Neural cell (in vitro differentiated cells): ENCODE measurements at regions not wholly inside any gene's neighbourhood (a gene's known extent, or its start where the extent isn't known, plus 50 kb on each side); places are given as distances from the start of the nearest gene placed in this dataset.

Source experiments
- H2AFZ ChIP-seq: fragments of 200-600, 300-800 bp; sonication (generic), shearing (Covaris generic); 2 replicates; pipeline ENCODE4 v1.6.0; 2014; ENCODE audit warnings: low read depth, mild to moderate bottlenecking, antibody characterized with exemption, low read length, moderate library complexity
- H3F3A ChIP-seq: fragments of 200-600 bp; shearing (Covaris generic); 2 replicates; pipeline ENCODE4 v1.6.1; 2016; ENCODE audit warnings: mild to moderate bottlenecking, moderate library complexity, mixed read lengths, antibody characterized with exemption, low read length; ENCODE audit not compliant: insufficient read depth, poor library complexity, severe bottlenecking
- H3K27ac ChIP-seq: fragments of 200-600, 300-800 bp; sonication (generic), shearing (Covaris generic); 2 replicates; pipeline ENCODE4 v1.5.1; 2014; ENCODE audit warnings: mild to moderate bottlenecking, low read length, moderate library complexity
- H3K27me3 ChIP-seq: fragments of 300-800, 200-600 bp; sonication (generic), shearing (Covaris generic); 2 replicates; pipeline ENCODE4 v1.6.0; 2014; ENCODE audit warnings: mild to moderate bottlenecking, low read depth, low read length, moderate library complexity; ENCODE audit not compliant: insufficient read depth
- H3K36me3 ChIP-seq: fragments of 300-800, 200-600 bp; sonication (generic), shearing (Covaris generic); 2 replicates; pipeline ENCODE4 v1.5.1; 2014; ENCODE audit warnings: mild to moderate bottlenecking, antibody characterized with exemption, low read length, moderate library complexity; ENCODE audit not compliant: insufficient read depth
- H3K4me2 ChIP-seq: fragments of 300-800, 200-600 bp; sonication (generic), shearing (Covaris generic); 2 replicates; pipeline ENCODE4 v1.6.0; 2014; ENCODE audit warnings: mild to moderate bottlenecking, low read length
- H3K4me3 ChIP-seq: fragments of 300-800, 200-600 bp; sonication (generic), shearing (Covaris generic); 2 replicates; pipeline ENCODE4 v1.5.1; 2014; ENCODE audit warnings: mild to moderate bottlenecking, low read length, moderate library complexity
- H3K79me2 ChIP-seq: fragments of 200-600 bp; shearing (Covaris generic); replicated peaks from 2 replicates; pipeline ENCODE4 v1.6.0; 2014; ENCODE audit warnings: mild to moderate bottlenecking, low read length, moderate library complexity; ENCODE audit not compliant: insufficient read depth
- H3K9ac ChIP-seq: fragments of 300-800, 200-600 bp; sonication (generic), shearing (Covaris generic); 2 replicates; pipeline ENCODE4 v1.6.1; 2016; ENCODE audit warnings: mild to moderate bottlenecking, low read length, mixed read lengths
- H3K9me2 ChIP-seq: fragments of 200-600 bp; shearing (Covaris generic); 2 replicates; pipeline ENCODE4 v1.6.1; 2016; ENCODE audit warnings: mild to moderate bottlenecking, low read length, mixed read lengths; ENCODE audit not compliant: insufficient read depth
- H3K9me3 ChIP-seq: fragments of 200-600, 300-800 bp; sonication (generic), shearing (Covaris generic); 2 replicates; pipeline ENCODE4 v1.6.1; 2016; ENCODE audit warnings: mild to moderate bottlenecking, mixed run types, low read length, moderate library complexity, mixed read lengths
- H4K20me1 ChIP-seq: fragments of 200-600 bp; shearing (Covaris generic); 2 replicates; pipeline ENCODE4 v1.6.1; 2016; ENCODE audit warnings: mild to moderate bottlenecking, mixed run types; ENCODE audit not compliant: insufficient read depth
- CTCF ChIP-seq: fragments of 450-650 bp; IDR thresholded peaks from 2 replicates; pipeline ENCODE4 v1.5.1; 2014; ENCODE audit warnings: antibody characterized with exemption, mild to moderate bottlenecking, moderate library complexity; ENCODE audit not compliant: poor library complexity, severe bottlenecking
- EP300 ChIP-seq: fragments of 450-650 bp; conservative IDR thresholded peaks from 2 replicates; pipeline ENCODE4 v1.6.1; 2014; ENCODE audit warnings: antibody characterized with exemption, mild to moderate bottlenecking, moderate library complexity; ENCODE audit not compliant: poor library complexity, severe bottlenecking
- EZH2 ChIP-seq: fragments of 200-600, 300-800 bp; shearing (Covaris generic), sonication (generic); IDR thresholded peaks from 2 replicates; pipeline ENCODE4 v1.6.1; 2014; ENCODE audit warnings: antibody characterized with exemption, low read length, borderline replicate concordance, mild to moderate bottlenecking; ENCODE audit not compliant: insufficient read depth, poor library complexity, severe bottlenecking
- MXI1 ChIP-seq: fragments of 450-650 bp; conservative IDR thresholded peaks from 2 replicates; pipeline ENCODE4 v1.6.1; 2014; ENCODE audit warnings: antibody characterized with exemption, mild to moderate bottlenecking; ENCODE audit not compliant: poor library complexity, severe bottlenecking
- POLR2AphosphoS5 ChIP-seq: IDR thresholded peaks from 2 replicates; pipeline ENCODE4 v1.6.1; 2012
- RAD21 ChIP-seq: fragments of 450-650 bp; conservative IDR thresholded peaks from 2 replicates; pipeline ENCODE4 v1.6.1; 2014; ENCODE audit warnings: antibody characterized with exemption, mild to moderate bottlenecking, moderate library complexity
- REST ChIP-seq: IDR thresholded peaks from 2 replicates; pipeline ENCODE4 v1.6.1; 2012; ENCODE audit warnings: borderline replicate concordance
- SMC3 ChIP-seq: fragments of 450-650 bp; conservative IDR thresholded peaks from 2 replicates; pipeline ENCODE4 v1.6.1; 2014; ENCODE audit warnings: antibody characterized with exemption, mild to moderate bottlenecking, moderate library complexity; ENCODE audit not compliant: poor library complexity
- TAF1 ChIP-seq: IDR thresholded peaks from 2 replicates; pipeline ENCODE4 v1.6.1; 2012; ENCODE audit warnings: low read depth

- no peak overlapping the region for H3K4me3 ChIP-seq
- H3K9me3 ChIP-seq: no peaks in the 10 kb centered on the region
- no peaks in the 10 kb centered on the region for H3F3A ChIP-seq
- H4K20me1 ChIP-seq: no peaks in the 10 kb centered on the region
- no peaks in the 10 kb centered on the region for H3K27me3 ChIP-seq
- no peaks in the 10 kb centered on the region for H3K79me2 ChIP-seq
- no peak overlapping the region for H3K27ac ChIP-seq
- H3K9me2 ChIP-seq: no peaks in the 10 kb centered on the region
- no peaks in the 10 kb centered on the region for H3K36me3 ChIP-seq
- TF ChIP-seq POLR2AphosphoS5 (no peak), MXI1 (no peak)
- no peak overlapping the region for H2AFZ ChIP-seq
- no peak overlapping the region for H3K4me2 ChIP-seq
- H3K9ac ChIP-seq: no peak overlapping the region
These were observed 90.0 kb upstream of the NAALADL2 start for GRCh38 chr3:174769171-174769570.

DNA sequence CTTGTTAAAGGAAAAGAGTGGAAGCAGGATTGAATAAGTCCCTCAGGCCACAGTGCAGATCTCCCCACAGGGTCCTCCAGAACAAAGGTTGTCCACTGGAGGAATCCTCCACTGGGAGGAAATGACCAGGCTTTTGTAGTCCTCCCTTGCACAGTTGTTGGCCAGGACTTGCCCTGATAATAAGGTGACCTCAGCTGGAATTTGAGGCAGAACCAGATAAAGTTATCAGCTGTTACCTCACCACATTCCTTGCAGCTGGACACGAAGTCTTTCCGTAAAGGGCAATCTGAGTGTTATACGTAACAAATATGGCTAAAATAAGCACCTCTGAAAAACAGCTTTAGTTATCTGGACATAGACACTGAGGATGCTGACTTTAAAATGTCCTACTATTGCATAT lies 83.5 kb upstream of the NAALADL2 start:
- H3K4me3 ChIP-seq: no peak overlapping the region
- no peaks in the 10 kb centered on the region for H3K9me3 ChIP-seq
- H3K79me2 ChIP-seq: no peaks in the 10 kb centered on the region
- H4K20me1 ChIP-seq: no peaks in the 10 kb centered on the region
- H3K27ac ChIP-seq: no peak overlapping the region
- TF ChIP-seq EP300 (no peak), MXI1 (no peak), CTCF (no peak), POLR2AphosphoS5 (no peak), RAD21 (no peak), TAF1 (no peak), EZH2 (no peak), SMC3 (no peak), REST (no peak)
- no peak overlapping the region for H2AFZ ChIP-seq
- no peak overlapping the region for H3K4me2 ChIP-seq
- no peaks in the 10 kb centered on the region for H3K36me3 ChIP-seq
- H3F3A ChIP-seq: no peaks in the 10 kb centered on the region
- no peaks in the 10 kb centered on the region for H3K9me2 ChIP-seq
- H3K27me3 ChIP-seq: no peaks in the 10 kb centered on the region
- H3K9ac ChIP-seq: no peak overlapping the region

DNA sequence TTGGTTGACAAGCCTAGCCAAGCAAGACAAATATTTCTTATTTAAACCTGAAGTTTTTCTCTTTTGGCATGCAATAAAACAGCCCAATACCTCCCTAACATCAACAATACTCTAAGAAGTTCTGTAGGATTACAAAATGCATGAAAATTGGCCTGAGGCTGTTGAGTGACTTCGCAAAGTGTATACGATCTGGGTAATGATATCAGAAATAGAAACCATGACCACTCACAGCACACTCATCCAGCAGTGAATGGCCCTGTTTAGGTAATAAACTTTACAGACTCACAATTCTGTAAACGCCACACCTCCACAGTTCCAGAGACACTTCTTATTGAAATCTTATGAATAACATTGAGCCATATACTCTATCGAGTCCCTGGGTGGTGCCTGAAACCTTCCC lies 83.0 kb upstream of the NAALADL2 start:
- H3K9me2 ChIP-seq: no peaks in the 10 kb centered on the region
- H3K9me3 ChIP-seq: no peaks in the 10 kb centered on the region
- no peaks in the 10 kb centered on the region for H3K79me2 ChIP-seq
- no peaks in the 10 kb centered on the region for H3K36me3 ChIP-seq
- no peak overlapping the region for H2AFZ ChIP-seq
- no peak for TF ChIP-seq SMC3
- TF ChIP-seq EZH2: no peak
- TF ChIP-seq REST: no peak
- TF ChIP-seq TAF1: no peak
- TF ChIP-seq POLR2AphosphoS5: no peak
- TF ChIP-seq MXI1: no peak
- no peak for TF ChIP-seq CTCF
- no peak for TF ChIP-seq EP300
- TF ChIP-seq RAD21: no peak
- H3K27me3 ChIP-seq: no peaks in the 10 kb centered on the region
- no peaks in the 10 kb centered on the region for H3F3A ChIP-seq
- H3K9ac ChIP-seq: no peak overlapping the region
- H3K4me2 ChIP-seq: no peak overlapping the region
- no peak overlapping the region for H3K4me3 ChIP-seq
- no peak overlapping the region for H3K27ac ChIP-seq
- no peaks in the 10 kb centered on the region for H4K20me1 ChIP-seq
